ENCODE measurements at regions not wholly inside any gene's neighbourhood (a gene's known extent, or its start where the extent isn't known, plus 50 kb on each side); places are given as distances from the start of the nearest gene placed in this dataset.

DNA sequence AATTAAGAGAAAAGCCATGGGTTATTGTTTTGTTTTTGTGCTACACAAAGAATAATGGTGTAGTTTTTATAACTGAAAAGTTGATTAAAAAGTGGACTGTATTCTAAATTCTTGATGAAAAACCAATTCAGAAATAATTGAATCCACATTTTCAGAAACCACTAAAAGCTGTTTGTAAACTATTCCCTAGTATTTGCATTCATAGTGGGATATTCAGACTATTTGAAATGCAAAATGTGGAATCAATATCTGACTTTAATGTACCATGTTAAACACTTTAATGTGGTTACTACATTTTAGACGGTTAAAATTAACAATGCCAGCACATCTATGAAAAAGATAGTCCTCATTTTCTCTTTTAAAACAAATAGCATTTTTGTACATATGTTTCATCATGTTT lies 104.6 kb downstream of the ZIC4 start:
- TF ChIP-seq POLR2A (IDR thresholded peaks at IDR 0.05; ENCODE audit: low read depth, low read length) = no peak
- no peak for TF ChIP-seq POU2F2 (IDR thresholded peaks at IDR 0.05; ENCODE audit: low read depth, low read length)
- TF ChIP-seq POLR2AphosphoS5 (IDR thresholded peaks at IDR 0.05; ENCODE audit: low read depth, low read length) = no peak
- no peak for TF ChIP-seq TAF1 (IDR thresholded peaks at IDR 0.05; ENCODE audit: low read depth, low read length)
- TF ChIP-seq SPI1 (IDR thresholded peaks at IDR 0.05; ENCODE audit: low read depth, low read length) = no peak

Data from GM12891 (cell line).